Stimulated activated CD4-positive, alpha-beta T cell treated with anti-CD3 and anti-CD28 coated beads, Interleukin-15, amount 100 ng/mL, for 24 hours (primary cell): ENCODE measurements at regions not wholly inside any gene's neighbourhood (a gene's known extent, or its start where the extent isn't known, plus 50 kb on each side); places are given as distances from the start of the nearest gene placed in this dataset.
"Not testable (repeated sequence)": the region's sequence is repeated elsewhere in the genome, so short reads cannot be mapped to it uniquely, and the experiment has no call there.

Experiments
- DNase-seq: peaks from one replicate; pipeline ENCODE4 v3.0.0-alpha.2; 2020

- DNase-seq: no peak
Measured at GRCh38 chr5:57429513-57430120, 53.0 kb downstream of the ACTBL2 start.

- DNase-seq: not testable (repeated sequence)
Measured at GRCh38 chr5:57429021-57429420, 53.6 kb downstream of the ACTBL2 start.

GRCh38 chr5:57422993-57423392 lies 59.6 kb downstream of the ACTBL2 start:
- DNase-seq: no peak

GRCh38 chr5:57422341-57422740 lies 60.3 kb downstream of the ACTBL2 start:
- no peak for DNase-seq

GRCh38 chr5:57420801-57421200 lies 61.8 kb downstream of the ACTBL2 start:
- no peak for DNase-seq

GRCh38 chr5:57417971-57418370 lies 64.6 kb downstream of the ACTBL2 start:
- DNase-seq: no peak

GRCh38 chr5:57417320-57417719 lies 65.3 kb downstream of the ACTBL2 start:
- no peak for DNase-seq

- DNase-seq: no peak
Measured at GRCh38 chr5:57416278-57416994, 66.2 kb downstream of the ACTBL2 start.

GRCh38 chr5:57414857-57415256 lies 67.8 kb downstream of the ACTBL2 start:
- DNase-seq: no peak

- DNase-seq: no peak
Measured at GRCh38 chr5:57414191-57414590, 68.4 kb downstream of the ACTBL2 start.

- no peak for DNase-seq
Measured at GRCh38 chr5:57413145-57413544, 69.5 kb downstream of the ACTBL2 start.

GRCh38 chr5:57412680-57413079 lies 69.9 kb downstream of the ACTBL2 start:
- DNase-seq: no peak

GRCh38 chr5:57411982-57412381 lies 70.6 kb downstream of the ACTBL2 start:
- DNase-seq: no peak

- no peak for DNase-seq
Measured at GRCh38 chr5:57410374-57411320, 72.0 kb downstream of the ACTBL2 start.

- no peak for DNase-seq
Measured at GRCh38 chr5:57408714-57409113, 73.9 kb downstream of the ACTBL2 start.

- no peak for DNase-seq
Measured at GRCh38 chr5:57408285-57408684, 74.3 kb downstream of the ACTBL2 start.

- no peak for DNase-seq
Measured at GRCh38 chr5:57407391-57407790, 75.2 kb downstream of the ACTBL2 start.

GRCh38 chr5:57406641-57407040 lies 76.0 kb downstream of the ACTBL2 start:
- DNase-seq: no peak

GRCh38 chr5:57405984-57406383 lies 76.6 kb downstream of the ACTBL2 start:
- DNase-seq: no peak

- DNase-seq: no peak
Measured at GRCh38 chr5:57402761-57403160, 79.8 kb downstream of the ACTBL2 start.

- no peak for DNase-seq
Measured at GRCh38 chr5:57402348-57402747, 80.3 kb downstream of the ACTBL2 start.

- no peak for DNase-seq
Measured at GRCh38 chr5:57398413-57399093, 84.1 kb downstream of the ACTBL2 start.

GRCh38 chr5:57396701-57397100 lies 85.9 kb downstream of the ACTBL2 start:
- no peak for DNase-seq
